Activated naive CD4-positive, alpha-beta T cell treated with anti-CD3 and anti-CD28 coated beads, Interleukin-2, amount 50 U/mL, for 24 hours (primary cell): ENCODE measurements at regions not wholly inside any gene's neighbourhood (a gene's known extent, or its start where the extent isn't known, plus 50 kb on each side); places are given as distances from the start of the nearest gene placed in this dataset.

ENCODE experiments used
- H3K27ac Mint-ChIP-seq: one replicate; pipeline ENCODE4 v1.8.0; 2021; ENCODE audit warnings: mild to moderate bottlenecking, mixed read lengths
- H3K27me3 Mint-ChIP-seq: one replicate; pipeline ENCODE4 v1.8.0; 2021; ENCODE audit warnings: mixed read lengths
- H3K36me3 Mint-ChIP-seq: one replicate; pipeline ENCODE4 v1.8.0; 2021; ENCODE audit warnings: mixed read lengths
- H3K4me1 Mint-ChIP-seq: one replicate; pipeline ENCODE4 v1.8.0; 2021; ENCODE audit warnings: mixed read lengths
- H3K4me3 Mint-ChIP-seq: one replicate; pipeline ENCODE4 v1.8.0; 2021; ENCODE audit warnings: mild to moderate bottlenecking, mixed read lengths
- H3K9me3 Mint-ChIP-seq: one replicate; pipeline ENCODE4 v1.8.0; 2021; ENCODE audit warnings: mixed read lengths

- Mint-ChIP-seq H3K4me3 (no peak overlapping the region), H3K9me3 (no peaks in the 10 kb centered on the region), H3K36me3 (no peaks in the 10 kb centered on the region), H3K27ac (no peak overlapping the region), H3K27me3 (no peaks in the 10 kb centered on the region), H3K4me1 (no peaks in the 10 kb centered on the region)
Measured at GRCh38 chr14:26974965-26975364, 377.1 kb upstream of the NOVA1 start.

GRCh38 chr14:26982071-26982470 is 384.2 kb upstream of the NOVA1 start:
- Mint-ChIP-seq H3K27me3 (no peaks in the 10 kb centered on the region), H3K27ac (no peak overlapping the region), H3K4me1 (no peaks in the 10 kb centered on the region), H3K4me3 (no peak overlapping the region), H3K36me3 (no peaks in the 10 kb centered on the region), H3K9me3 (no peaks in the 10 kb centered on the region)

GRCh38 chr14:26984311-26985177 is 386.7 kb upstream of the NOVA1 start:
- no peak overlapping the region for H3K27ac Mint-ChIP-seq
- H3K27me3 Mint-ChIP-seq, result no peaks in the 10 kb centered on the region
- no peak overlapping the region for H3K4me3 Mint-ChIP-seq
- H3K36me3 Mint-ChIP-seq, result no peaks in the 10 kb centered on the region
- peaks cover 5% of the 10 kb centered on the region for H3K9me3 Mint-ChIP-seq
- no peaks in the 10 kb centered on the region for H3K4me1 Mint-ChIP-seq

- Mint-ChIP-seq H3K36me3 (no peaks in the 10 kb centered on the region), H3K9me3 (peaks cover 5% of the 10 kb centered on the region), H3K27me3 (no peaks in the 10 kb centered on the region), H3K27ac (no peak overlapping the region), H3K4me3 (no peak overlapping the region), H3K4me1 (no peaks in the 10 kb centered on the region)
Measured at GRCh38 chr14:26987744-26988363, 390.0 kb upstream of the NOVA1 start.

GRCh38 chr14:26990946-26991345 is 393.1 kb upstream of the NOVA1 start:
- H3K4me1 Mint-ChIP-seq, result no peaks in the 10 kb centered on the region
- no peaks in the 10 kb centered on the region for H3K36me3 Mint-ChIP-seq
- no peaks in the 10 kb centered on the region for H3K27me3 Mint-ChIP-seq
- H3K27ac Mint-ChIP-seq, result no peak overlapping the region
- H3K9me3 Mint-ChIP-seq, result peaks cover 5% of the 10 kb centered on the region
- H3K4me3 Mint-ChIP-seq, result no peak overlapping the region

- H3K36me3 Mint-ChIP-seq, result no peaks in the 10 kb centered on the region
- H3K4me1 Mint-ChIP-seq, result no peaks in the 10 kb centered on the region
- H3K27ac Mint-ChIP-seq, result no peak overlapping the region
- no peaks in the 10 kb centered on the region for H3K27me3 Mint-ChIP-seq
- peaks cover 5% of the 10 kb centered on the region for H3K9me3 Mint-ChIP-seq
- H3K4me3 Mint-ChIP-seq, result no peak overlapping the region
Measured at GRCh38 chr14:26992403-26993115, 394.7 kb upstream of the NOVA1 start.

- Mint-ChIP-seq H3K36me3 (no peaks in the 10 kb centered on the region), H3K27me3 (no peaks in the 10 kb centered on the region), H3K4me1 (no peaks in the 10 kb centered on the region), H3K9me3 (peaks cover 5% of the 10 kb centered on the region), H3K4me3 (no peak overlapping the region), H3K27ac (no peak overlapping the region)
Measured at GRCh38 chr14:26993556-26993955, 395.7 kb upstream of the NOVA1 start.

GRCh38 chr14:26995301-26995700 is 397.5 kb upstream of the NOVA1 start:
- no peaks in the 10 kb centered on the region for H3K27me3 Mint-ChIP-seq
- no peaks in the 10 kb centered on the region for H3K4me1 Mint-ChIP-seq
- no peaks in the 10 kb centered on the region for H3K36me3 Mint-ChIP-seq
- no peak overlapping the region for H3K4me3 Mint-ChIP-seq
- H3K9me3 Mint-ChIP-seq, result no peaks in the 10 kb centered on the region
- H3K27ac Mint-ChIP-seq, result no peak overlapping the region

- H3K27me3 Mint-ChIP-seq, result no peaks in the 10 kb centered on the region
- H3K36me3 Mint-ChIP-seq, result no peaks in the 10 kb centered on the region
- no peaks in the 10 kb centered on the region for H3K4me1 Mint-ChIP-seq
- no peak overlapping the region for H3K27ac Mint-ChIP-seq
- no peak overlapping the region for H3K4me3 Mint-ChIP-seq
- H3K9me3 Mint-ChIP-seq, result no peaks in the 10 kb centered on the region
Measured at GRCh38 chr14:26996246-26996645, 398.4 kb upstream of the NOVA1 start.

- no peaks in the 10 kb centered on the region for H3K27me3 Mint-ChIP-seq
- H3K27ac Mint-ChIP-seq, result no peak overlapping the region
- no peaks in the 10 kb centered on the region for H3K4me1 Mint-ChIP-seq
- no peak overlapping the region for H3K4me3 Mint-ChIP-seq
- H3K36me3 Mint-ChIP-seq, result no peaks in the 10 kb centered on the region
- H3K9me3 Mint-ChIP-seq, result peaks cover 6% of the 10 kb centered on the region
Measured at GRCh38 chr14:27002179-27002578, 404.3 kb upstream of the NOVA1 start.

- Mint-ChIP-seq H3K36me3 (no peaks in the 10 kb centered on the region), H3K9me3 (peaks cover 18% of the 10 kb centered on the region), H3K27ac (no peak overlapping the region), H3K4me1 (no peaks in the 10 kb centered on the region), H3K27me3 (no peaks in the 10 kb centered on the region), H3K4me3 (no peak overlapping the region)
Measured at GRCh38 chr14:27006570-27006969, 408.7 kb upstream of the NOVA1 start.

GRCh38 chr14:27008187-27008586 is 410.4 kb upstream of the NOVA1 start:
- Mint-ChIP-seq H3K27me3 (no peaks in the 10 kb centered on the region), H3K36me3 (no peaks in the 10 kb centered on the region), H3K27ac (no peak overlapping the region), H3K9me3 (peaks cover 13% of the 10 kb centered on the region), H3K4me3 (no peak overlapping the region), H3K4me1 (no peaks in the 10 kb centered on the region)

GRCh38 chr14:27012641-27013040 is 414.8 kb upstream of the NOVA1 start:
- H3K36me3 Mint-ChIP-seq, result no peaks in the 10 kb centered on the region
- no peak overlapping the region for H3K4me3 Mint-ChIP-seq
- H3K9me3 Mint-ChIP-seq, result peaks cover 13% of the 10 kb centered on the region
- H3K27me3 Mint-ChIP-seq, result no peaks in the 10 kb centered on the region
- H3K27ac Mint-ChIP-seq, result no peak overlapping the region
- no peaks in the 10 kb centered on the region for H3K4me1 Mint-ChIP-seq

- Mint-ChIP-seq H3K27ac (no peak overlapping the region), H3K36me3 (no peaks in the 10 kb centered on the region), H3K9me3 (peaks cover 9% of the 10 kb centered on the region), H3K4me3 (no peak overlapping the region), H3K4me1 (no peaks in the 10 kb centered on the region), H3K27me3 (no peaks in the 10 kb centered on the region)
Measured at GRCh38 chr14:27013678-27014077, 415.8 kb upstream of the NOVA1 start.

- H3K27ac Mint-ChIP-seq, result no peak overlapping the region
- H3K4me3 Mint-ChIP-seq, result no peak overlapping the region
- H3K4me1 Mint-ChIP-seq, result no peaks in the 10 kb centered on the region
- H3K36me3 Mint-ChIP-seq, result no peaks in the 10 kb centered on the region
- H3K27me3 Mint-ChIP-seq, result no peaks in the 10 kb centered on the region
- H3K9me3 Mint-ChIP-seq, result no peaks in the 10 kb centered on the region
Measured at GRCh38 chr14:27015065-27015464, 417.2 kb upstream of the NOVA1 start.

- Mint-ChIP-seq H3K27ac (no peak overlapping the region), H3K27me3 (no peaks in the 10 kb centered on the region), H3K9me3 (peaks cover 5% of the 10 kb centered on the region), H3K36me3 (no peaks in the 10 kb centered on the region), H3K4me1 (no peaks in the 10 kb centered on the region), H3K4me3 (no peak overlapping the region)
Measured at GRCh38 chr14:27025648-27026047, 427.8 kb upstream of the NOVA1 start.
